ENCODE measurements at regions not wholly inside any gene's neighbourhood (a gene's known extent, or its start where the extent isn't known, plus 50 kb on each side); places are given as distances from the start of the nearest gene placed in this dataset.

- H3K4me1 Mint-ChIP-seq (ENCODE audit: insufficient read depth, unreplicated experiment), result no peaks in the 10 kb centered on the region
- H3K27ac Mint-ChIP-seq (ENCODE audit: low read depth, unreplicated experiment), result no peak overlapping the region
- no TSS peak for BruUV-seq (replicated peaks)
- no peak overlapping the region for H3K4me3 Mint-ChIP-seq (ENCODE audit: unreplicated experiment)
- H3K9me3 Mint-ChIP-seq (ENCODE audit: unreplicated experiment), result no peaks in the 10 kb centered on the region
- DNase-seq (ENCODE audit: unreplicated experiment), result no peak
- POLR2A ChIA-PET, result no interaction called here
- no peaks in the 10 kb centered on the region for H3K27me3 Mint-ChIP-seq (ENCODE audit: insufficient read depth, unreplicated experiment)
- CTCF ChIA-PET, result no interaction called here
- intact Hi-C loops (cut with micrococcal nuclease), result no loop called here
- H3K36me3 Mint-ChIP-seq (ENCODE audit: insufficient read depth, unreplicated experiment), result no peaks in the 10 kb centered on the region
- TF ChIP-seq CTCF (IDR thresholded peaks at IDR 0.05; ENCODE audit: unreplicated experiment), result no peak
Observed at GRCh38 chr18:38415811-38416210, 850.2 kb upstream of the CELF4 start.

- no peaks in the 10 kb centered on the region for H3K9me3 Mint-ChIP-seq (ENCODE audit: unreplicated experiment)
- ChIA-PET POLR2A (interaction anchor here (0.7 kb wide), 1 partner anchor 1425 kb away, joined by 3 read pairs; no protein-coding TSS in a partner anchor), CTCF (interaction anchor here (0.7 kb wide), 1 partner anchor 24 kb away, joined by 3 read pairs; no protein-coding TSS in a partner anchor)
- H3K4me3 Mint-ChIP-seq (ENCODE audit: unreplicated experiment), result no peak overlapping the region
- no peak for TF ChIP-seq CTCF (IDR thresholded peaks at IDR 0.05; ENCODE audit: unreplicated experiment)
- no peaks in the 10 kb centered on the region for H3K27me3 Mint-ChIP-seq (ENCODE audit: insufficient read depth, unreplicated experiment)
- H3K4me1 Mint-ChIP-seq (ENCODE audit: insufficient read depth, unreplicated experiment), result no peaks in the 10 kb centered on the region
- H3K27ac Mint-ChIP-seq (ENCODE audit: low read depth, unreplicated experiment), result no peak overlapping the region
- DNase-seq (ENCODE audit: unreplicated experiment), result no peak
- intact Hi-C loops (cut with micrococcal nuclease), result loop anchor here (5.0 kb wide), 1 partner anchor 636 kb away; no protein-coding TSS in a partner anchor
- H3K36me3 Mint-ChIP-seq (ENCODE audit: insufficient read depth, unreplicated experiment), result no peaks in the 10 kb centered on the region
- BruUV-seq (replicated peaks), result no TSS peak
Observed at GRCh38 chr18:38413193-38413592, 847.6 kb upstream of the CELF4 start.

- no peaks in the 10 kb centered on the region for H3K4me1 Mint-ChIP-seq (ENCODE audit: insufficient read depth, unreplicated experiment)
- no peak for DNase-seq (ENCODE audit: unreplicated experiment)
Observed at GRCh38 chr18:38406607-38407006, 841.0 kb upstream of the CELF4 start.

GRCh38 chr18:38402509-38402908 lies 836.9 kb upstream of the CELF4 start:
- no peak overlapping the region for H3K27ac Mint-ChIP-seq (ENCODE audit: low read depth, unreplicated experiment)
- H3K27me3 Mint-ChIP-seq (ENCODE audit: insufficient read depth, unreplicated experiment), result no peaks in the 10 kb centered on the region
- BruUV-seq (replicated peaks), result no TSS peak
- no peaks in the 10 kb centered on the region for H3K36me3 Mint-ChIP-seq (ENCODE audit: insufficient read depth, unreplicated experiment)
- ChIA-PET CTCF (no interaction called here), POLR2A (no interaction called here)
- TF ChIP-seq CTCF (IDR thresholded peaks at IDR 0.05; ENCODE audit: unreplicated experiment), result no peak
- H3K4me1 Mint-ChIP-seq (ENCODE audit: insufficient read depth, unreplicated experiment), result no peaks in the 10 kb centered on the region
- no peaks in the 10 kb centered on the region for H3K9me3 Mint-ChIP-seq (ENCODE audit: unreplicated experiment)
- intact Hi-C loops (cut with micrococcal nuclease), result no loop called here
- no peak overlapping the region for H3K4me3 Mint-ChIP-seq (ENCODE audit: unreplicated experiment)
- no peak for DNase-seq (ENCODE audit: unreplicated experiment)

More at GRCh38 chr18:38406607-38407006, 841.0 kb upstream of the CELF4 start:
- Mint-ChIP-seq H3K9me3 (ENCODE audit: unreplicated experiment) (no peaks in the 10 kb centered on the region), H3K27ac (ENCODE audit: low read depth, unreplicated experiment) (no peak overlapping the region), H3K4me3 (ENCODE audit: unreplicated experiment) (no peak overlapping the region), H3K27me3 (ENCODE audit: insufficient read depth, unreplicated experiment) (no peaks in the 10 kb centered on the region), H3K36me3 (ENCODE audit: insufficient read depth, unreplicated experiment) (no peaks in the 10 kb centered on the region)
- TF ChIP-seq CTCF (IDR thresholded peaks at IDR 0.05; ENCODE audit: unreplicated experiment), result no peak
- CTCF ChIA-PET, result no interaction called here
- intact Hi-C loops (cut with micrococcal nuclease), result no loop called here
- no TSS peak for BruUV-seq (replicated peaks)
- POLR2A ChIA-PET, result no interaction called here

Measured in MCF 10A (cell line).